Mucosa of descending colon (tissue), 3 donors: ENCODE measurements at regions not wholly inside any gene's neighbourhood (a gene's known extent, or its start where the extent isn't known, plus 50 kb on each side); places are given as distances from the start of the nearest gene placed in this dataset.

Source experiments
- ATAC-seq: fragments of 200-7000 bp; cut with Tn5 transposase; one replicate; pipeline ENCODE4 v1.9.1; 2020; ENCODE audit warnings: mild to moderate bottlenecking, moderate library complexity
- DNase-seq, 3 donors: peaks; one replicate each; pipeline ENCODE4 v3.0.0-alpha.2; 2020
- H3K36me3 ChIP-seq: fragments of 200-600 bp; one replicate; pipeline ENCODE4 v1.8.0; 2021; ENCODE audit warnings: low read depth, mild to moderate bottlenecking
- H3K4me1 ChIP-seq: fragments of 200-600 bp; one replicate; pipeline ENCODE4 v1.8.0; 2021; ENCODE audit warnings: low read depth, mild to moderate bottlenecking
- H3K4me3 ChIP-seq: fragments of 200-600 bp; one replicate; pipeline ENCODE4 v1.8.0; 2021; ENCODE audit warnings: mild to moderate bottlenecking
- H3K9me3 ChIP-seq: fragments of 200-600 bp; one replicate; pipeline ENCODE4 v1.8.0; 2021; ENCODE audit warnings: mild to moderate bottlenecking
- intact Hi-C, 2 donors: fragments of 100-400 bp; cut with DNase I in 1 of 2; cut with micrococcal nuclease in 1 of 2; formaldehyde crosslinking; loops; one replicate each; pipeline versions ENCODE4 v1.11.0 to v1.11.1; 2022; cut with DNase I, micrococcal nuclease
- TF ChIP-seq, protein P1 (sequence below): fragments of 200-600 bp; IDR thresholded peaks from one replicate; pipeline ENCODE4 v1.8.0; 2022; ENCODE audit warnings: antibody characterized with exemption, mild to moderate bottlenecking
- donor health status: DM: no; HTN: no; CAD: no; lungs with moderate emphysema.
- donor health status: DM: no; HTN: no; CAD: no.
- donor health status: DM: no; HTN: yes; CAD: no.

DNA sequence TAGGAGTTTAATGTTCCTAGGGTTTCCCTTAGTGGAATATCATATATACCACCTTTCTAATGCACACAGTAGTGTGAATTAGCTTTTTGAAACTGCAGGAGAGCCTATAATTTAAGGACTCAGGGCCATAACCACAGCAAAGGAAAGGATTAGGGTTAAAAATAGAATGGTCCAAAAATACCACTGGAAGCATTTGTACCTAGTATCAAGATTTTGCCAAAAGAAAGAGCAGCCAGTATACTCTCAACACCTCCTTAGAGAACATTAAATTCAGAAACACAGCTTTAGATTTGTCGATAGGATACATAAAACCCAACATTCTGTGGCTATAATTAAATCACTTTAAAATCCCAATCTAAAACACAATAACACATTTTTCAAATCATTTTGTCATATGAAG, 634.9 kb downstream of the EPHA4 start:
- no peak for DNase-seq
- ATAC-seq = no peak
- intact Hi-C loops = no loop called here
- Histone ChIP-seq H3K36me3 (no peaks in the 10 kb centered on the region), H3K4me1 (no peaks in the 10 kb centered on the region), H3K4me3 (no peak overlapping the region), H3K9me3 (no peaks in the 10 kb centered on the region)
- TF ChIP-seq, protein P1, sequence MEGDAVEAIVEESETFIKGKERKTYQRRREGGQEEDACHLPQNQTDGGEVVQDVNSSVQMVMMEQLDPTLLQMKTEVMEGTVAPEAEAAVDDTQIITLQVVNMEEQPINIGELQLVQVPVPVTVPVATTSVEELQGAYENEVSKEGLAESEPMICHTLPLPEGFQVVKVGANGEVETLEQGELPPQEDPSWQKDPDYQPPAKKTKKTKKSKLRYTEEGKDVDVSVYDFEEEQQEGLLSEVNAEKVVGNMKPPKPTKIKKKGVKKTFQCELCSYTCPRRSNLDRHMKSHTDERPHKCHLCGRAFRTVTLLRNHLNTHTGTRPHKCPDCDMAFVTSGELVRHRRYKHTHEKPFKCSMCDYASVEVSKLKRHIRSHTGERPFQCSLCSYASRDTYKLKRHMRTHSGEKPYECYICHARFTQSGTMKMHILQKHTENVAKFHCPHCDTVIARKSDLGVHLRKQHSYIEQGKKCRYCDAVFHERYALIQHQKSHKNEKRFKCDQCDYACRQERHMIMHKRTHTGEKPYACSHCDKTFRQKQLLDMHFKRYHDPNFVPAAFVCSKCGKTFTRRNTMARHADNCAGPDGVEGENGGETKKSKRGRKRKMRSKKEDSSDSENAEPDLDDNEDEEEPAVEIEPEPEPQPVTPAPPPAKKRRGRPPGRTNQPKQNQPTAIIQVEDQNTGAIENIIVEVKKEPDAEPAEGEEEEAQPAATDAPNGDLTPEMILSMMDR = no peak

DNA sequence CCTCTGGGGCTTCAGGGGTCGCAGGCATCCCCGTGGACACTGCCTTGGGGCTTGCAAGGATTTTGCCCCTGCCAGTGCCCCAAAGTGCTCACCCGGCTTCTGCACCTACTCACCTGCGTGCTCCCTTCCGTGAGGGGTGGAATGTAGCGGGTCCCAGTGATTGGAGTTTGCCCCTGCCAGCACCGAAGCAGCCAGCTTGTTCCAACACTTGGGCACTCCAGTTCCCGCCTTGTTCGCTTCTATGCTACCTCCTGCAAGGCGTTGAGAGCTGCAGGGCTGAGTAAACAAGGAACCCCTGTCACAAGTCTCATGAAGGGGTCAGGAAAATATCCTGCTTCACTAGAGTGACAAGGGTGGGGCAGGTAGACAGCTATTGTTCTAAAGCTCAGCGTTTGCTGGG, 631.5 kb downstream of the EPHA4 start:
- no peaks in the 10 kb centered on the region for H3K9me3 ChIP-seq
- no peak overlapping the region for H3K4me3 ChIP-seq
- no peaks in the 10 kb centered on the region for H3K4me1 ChIP-seq
- ATAC-seq (no peak), DNase-seq (no peak)
- TF ChIP-seq, protein P1 = no peak
- intact Hi-C loops = no loop called here
- H3K36me3 ChIP-seq = no peaks in the 10 kb centered on the region

DNA sequence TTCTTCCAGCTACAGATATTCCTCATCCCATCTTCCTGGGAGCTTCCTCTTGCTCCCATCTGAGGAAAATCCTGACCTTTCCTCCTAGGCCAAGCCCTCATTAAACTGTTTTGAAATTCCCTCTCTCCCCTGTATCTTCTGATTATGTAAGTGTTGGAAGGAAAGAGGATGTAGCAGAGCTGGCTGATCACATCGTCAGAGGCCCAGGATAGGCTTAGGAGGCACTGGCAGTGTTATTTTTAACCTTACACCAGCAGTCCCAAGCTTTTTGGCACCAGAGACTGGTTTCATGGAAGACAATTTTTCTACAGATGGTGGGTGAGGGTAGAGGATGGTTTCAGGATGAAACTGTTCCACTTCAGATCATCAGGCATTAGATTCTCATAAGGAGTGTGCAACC, 630.4 kb downstream of the EPHA4 start:
- TF ChIP-seq, protein P1 = no peak
- no peaks in the 10 kb centered on the region for H3K9me3 ChIP-seq
- DNase-seq (no peak), ATAC-seq (no peak)
- H3K36me3 ChIP-seq = no peaks in the 10 kb centered on the region
- H3K4me3 ChIP-seq = no peak overlapping the region
- intact Hi-C loops = no loop called here
- H3K4me1 ChIP-seq = no peaks in the 10 kb centered on the region

DNA sequence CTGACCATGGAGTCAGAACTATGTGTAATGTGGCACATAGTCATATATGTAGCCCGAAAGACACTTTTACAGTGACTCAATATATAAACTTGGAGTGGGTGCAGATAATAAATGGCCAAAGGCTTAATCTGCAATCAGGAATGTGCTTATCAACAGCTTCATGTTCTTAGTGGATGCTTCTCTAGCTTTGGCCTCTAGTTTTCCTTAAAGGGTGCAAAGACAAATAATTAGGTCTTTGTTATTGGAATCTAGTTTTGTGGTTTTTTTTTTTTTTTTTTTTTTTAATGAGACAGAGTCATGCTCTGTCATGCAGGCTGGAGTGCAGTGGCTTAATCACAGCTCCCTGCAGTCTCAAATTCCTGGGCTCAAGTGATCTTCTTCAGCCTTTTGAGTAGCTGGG, 625.6 kb downstream of the EPHA4 start:
- no peak for DNase-seq
- no peak for ATAC-seq
- TF ChIP-seq, protein P1 = no peak
- no peaks in the 10 kb centered on the region for H3K9me3 ChIP-seq
- intact Hi-C loops = no loop called here
- no peaks in the 10 kb centered on the region for H3K4me1 ChIP-seq
- H3K36me3 ChIP-seq = no peaks in the 10 kb centered on the region
- H3K4me3 ChIP-seq = no peak overlapping the region

DNA sequence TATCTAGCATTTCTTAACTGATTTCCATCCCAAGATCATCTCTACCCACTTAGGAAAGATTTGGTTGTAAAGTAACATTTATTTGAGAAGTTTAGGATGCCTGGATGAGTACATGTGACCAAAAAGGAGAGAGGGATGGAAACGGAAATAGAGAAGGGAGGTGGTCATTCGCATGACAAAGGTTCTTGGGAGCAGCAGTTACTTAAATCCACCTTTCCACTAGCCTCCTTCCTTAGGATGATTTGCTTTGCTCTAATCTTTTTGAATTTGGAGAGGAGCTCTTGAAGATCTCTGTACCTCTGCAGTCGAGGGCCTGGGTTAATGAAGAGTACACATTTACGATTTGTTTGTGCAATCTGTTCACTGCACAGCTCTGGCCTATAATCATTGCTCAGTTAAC, 623.5 kb downstream of the EPHA4 start:
- ATAC-seq = no peak
- no peaks in the 10 kb centered on the region for H3K4me1 ChIP-seq
- H3K9me3 ChIP-seq = no peaks in the 10 kb centered on the region
- no peaks in the 10 kb centered on the region for H3K36me3 ChIP-seq
- H3K4me3 ChIP-seq = no peak overlapping the region
- DNase-seq = no peak
- intact Hi-C loops = no loop called here
- TF ChIP-seq, protein P1 = no peak

DNA sequence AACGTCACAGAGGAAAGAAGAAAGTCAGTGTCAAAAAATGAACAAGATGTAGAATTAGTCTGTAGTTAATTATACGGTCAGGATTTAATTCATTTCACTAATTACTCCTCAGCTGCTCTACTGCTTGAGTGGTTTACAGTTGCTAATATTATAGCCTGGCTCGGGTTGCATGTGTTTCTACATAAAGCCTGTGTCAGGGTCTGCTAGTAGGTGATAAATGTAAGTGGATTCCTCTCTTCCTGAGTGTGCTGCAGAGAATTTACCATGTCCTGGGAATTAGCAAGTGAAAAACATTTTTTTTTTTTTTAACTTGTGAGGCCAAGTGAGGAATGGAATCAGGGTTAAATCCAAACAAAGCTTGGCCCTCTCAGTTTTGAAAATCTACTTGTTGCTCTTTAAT, 622.6 kb downstream of the EPHA4 start:
- no peak for DNase-seq
- no peaks in the 10 kb centered on the region for H3K36me3 ChIP-seq
- intact Hi-C loops = no loop called here
- H3K4me3 ChIP-seq = no peak overlapping the region
- H3K9me3 ChIP-seq = no peaks in the 10 kb centered on the region
- H3K4me1 ChIP-seq = no peaks in the 10 kb centered on the region
- TF ChIP-seq, protein P1 = no peak
- no peak for ATAC-seq
